ENCODE measurements at regions not wholly inside any gene's neighbourhood (a gene's known extent, or its start where the extent isn't known, plus 50 kb on each side); places are given as distances from the start of the nearest gene placed in this dataset.

DNA sequence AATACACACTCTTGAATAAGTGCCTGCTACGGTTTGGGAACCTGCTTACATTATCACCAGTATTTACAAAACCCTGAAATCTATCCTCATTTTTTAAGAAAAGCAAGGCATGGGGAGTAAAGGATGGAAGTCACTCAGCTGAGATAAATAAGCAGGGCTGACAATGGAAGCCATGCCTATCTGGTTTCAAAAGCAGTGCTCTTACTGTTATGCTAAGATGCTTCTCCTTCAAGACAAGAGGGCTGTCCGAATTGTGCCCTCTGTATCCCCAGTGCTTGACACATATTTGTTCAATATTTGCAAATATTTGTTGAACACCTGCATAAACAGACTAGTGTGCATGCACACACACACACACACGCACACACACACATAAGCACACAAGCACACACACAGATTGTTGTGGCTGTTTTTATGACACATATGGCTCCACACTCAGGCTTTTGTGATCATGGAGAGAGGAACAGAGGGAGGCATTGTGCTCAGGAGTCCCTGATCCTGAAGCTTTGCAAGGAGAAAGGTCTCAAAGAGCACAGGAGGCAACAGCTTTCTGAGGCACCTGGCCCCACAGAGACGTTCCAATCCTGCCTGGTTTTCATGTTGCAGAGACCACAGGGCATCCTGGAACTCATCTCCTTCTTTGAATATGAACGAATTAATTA, 401.6 kb upstream of the CDH11 start:
- Mint-ChIP-seq H3K4me1 (no peaks in the 10 kb centered on the region), H3K9me3 (ENCODE audit: insufficient read depth) (peaks cover 4% of the 10 kb centered on the region), H3K27ac (no peak overlapping the region), H3K27me3 (no peaks in the 10 kb centered on the region), H3K4me3 (no peak overlapping the region)
- CTCF ChIA-PET, result no interaction called here
- ATAC-seq (ENCODE audit: low read depth) (no peak), DNase-seq (no peak)
- H4K20me1 ChIP-seq (ENCODE audit: control insufficient read depth, insufficient read depth, low read length, poor library complexity, severe bottlenecking), result no peaks in the 10 kb centered on the region
- no peaks in the 10 kb centered on the region for H3K79me2 ChIP-seq (ENCODE audit: control insufficient read depth, insufficient read depth, low read length)
- WGBS (ENCODE audit: insufficient coverage), result 85% methylated on average over 2 of the region's 5 CpGs
- no peaks in the 10 kb centered on the region for H3K36me3 ChIP-seq (replicated peaks in 1 of 2; ENCODE audit: control extremely low read depth in 1 of 2, control insufficient read depth in 1 of 2, extremely low read depth in 1 of 2, insufficient read depth in 2 of 2, low read length in 1 of 2)
- no peak overlapping the region for H3K4me2 ChIP-seq (replicated peaks; ENCODE audit: low read depth, low read length, poor library complexity, severe bottlenecking)
- no peak overlapping the region for H2AFZ ChIP-seq (ENCODE audit: insufficient read depth, low read depth, low read length, poor library complexity, severe bottlenecking)
- H3K4me3 ChIP-seq (ENCODE audit: control extremely low read depth in 1 of 5, extremely low read depth in 1 of 5, insufficient read depth in 1 of 5, low read depth in 2 of 5, low read length in 4 of 5), result no peak overlapping the region
- POLR2A ChIA-PET, result no interaction called here
- no peak overlapping the region for H3K9ac ChIP-seq (ENCODE audit: low read length)
- no peak overlapping the region for H3K27ac ChIP-seq (ENCODE audit: low read length in 2 of 2)
- no peaks in the 10 kb centered on the region for H3K27me3 ChIP-seq (replicated peaks in 1 of 4; ENCODE audit: control extremely low read depth in 1 of 4, control insufficient read depth in 3 of 4, insufficient read depth in 4 of 4, low read length in 3 of 4)
- H3K4me1 ChIP-seq (ENCODE audit: control insufficient read depth in 2 of 2, insufficient read depth in 2 of 2, low read length in 2 of 2), result no peaks in the 10 kb centered on the region
- peaks cover 0 to 8% (median 0%) of the 10 kb centered on the region in 3 donors for H3K9me3 ChIP-seq (ENCODE audit: control extremely low read depth in 1 of 3, control insufficient read depth in 2 of 3, insufficient read depth in 1 of 3, low read length in 2 of 3)
- intact Hi-C loops (cut with micrococcal nuclease), result no loop called here
- TF ChIP-seq, protein P1, sequence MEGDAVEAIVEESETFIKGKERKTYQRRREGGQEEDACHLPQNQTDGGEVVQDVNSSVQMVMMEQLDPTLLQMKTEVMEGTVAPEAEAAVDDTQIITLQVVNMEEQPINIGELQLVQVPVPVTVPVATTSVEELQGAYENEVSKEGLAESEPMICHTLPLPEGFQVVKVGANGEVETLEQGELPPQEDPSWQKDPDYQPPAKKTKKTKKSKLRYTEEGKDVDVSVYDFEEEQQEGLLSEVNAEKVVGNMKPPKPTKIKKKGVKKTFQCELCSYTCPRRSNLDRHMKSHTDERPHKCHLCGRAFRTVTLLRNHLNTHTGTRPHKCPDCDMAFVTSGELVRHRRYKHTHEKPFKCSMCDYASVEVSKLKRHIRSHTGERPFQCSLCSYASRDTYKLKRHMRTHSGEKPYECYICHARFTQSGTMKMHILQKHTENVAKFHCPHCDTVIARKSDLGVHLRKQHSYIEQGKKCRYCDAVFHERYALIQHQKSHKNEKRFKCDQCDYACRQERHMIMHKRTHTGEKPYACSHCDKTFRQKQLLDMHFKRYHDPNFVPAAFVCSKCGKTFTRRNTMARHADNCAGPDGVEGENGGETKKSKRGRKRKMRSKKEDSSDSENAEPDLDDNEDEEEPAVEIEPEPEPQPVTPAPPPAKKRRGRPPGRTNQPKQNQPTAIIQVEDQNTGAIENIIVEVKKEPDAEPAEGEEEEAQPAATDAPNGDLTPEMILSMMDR (IDR thresholded peaks at IDR 0.05), result no peak
- no peak for TF ChIP-seq EZH2 (IDR thresholded peaks at IDR 0.05; ENCODE audit: borderline replicate concordance, insufficient read depth, low read depth, low read length, poor library complexity, severe bottlenecking)

DNA sequence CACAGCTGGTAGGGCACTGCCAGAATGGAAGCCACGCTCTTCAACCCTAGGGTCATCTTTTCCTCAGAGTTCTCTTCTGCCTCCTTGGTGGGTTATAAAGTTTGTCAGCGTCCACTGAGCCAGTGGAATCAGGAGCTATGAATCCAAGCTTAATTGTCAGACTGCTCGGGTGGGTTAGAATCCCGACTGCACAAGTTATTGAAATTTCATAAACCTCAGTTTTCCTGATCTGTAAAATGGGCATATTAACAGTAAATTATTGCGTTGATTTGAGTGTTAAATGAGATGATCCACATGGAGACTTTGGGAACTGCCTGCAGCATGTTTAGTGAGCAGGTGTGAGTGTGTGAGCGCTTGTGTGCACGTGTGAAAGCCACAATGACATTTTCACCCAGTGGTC, 400.5 kb upstream of the CDH11 start:
- no peaks in the 10 kb centered on the region for H3K27me3 Mint-ChIP-seq
- 64% methylated on average over 2 of the region's 7 CpGs for WGBS (ENCODE audit: insufficient coverage)
- TF ChIP-seq, protein P1 (IDR thresholded peaks at IDR 0.05), result no peak
- no peak for TF ChIP-seq EZH2 (IDR thresholded peaks at IDR 0.05; ENCODE audit: borderline replicate concordance, insufficient read depth, low read depth, low read length, poor library complexity, severe bottlenecking)
- CTCF ChIA-PET, result no interaction called here
- DNase-seq, result no peak
- Histone ChIP-seq H3K27me3 (replicated peaks in 1 of 4; ENCODE audit: control extremely low read depth in 1 of 4, control insufficient read depth in 3 of 4, insufficient read depth in 4 of 4, low read length in 3 of 4) (no peaks in the 10 kb centered on the region), H3K4me3 (ENCODE audit: control extremely low read depth in 1 of 5, extremely low read depth in 1 of 5, insufficient read depth in 1 of 5, low read depth in 2 of 5, low read length in 4 of 5) (no peak overlapping the region), H3K36me3 (replicated peaks in 1 of 2; ENCODE audit: control extremely low read depth in 1 of 2, control insufficient read depth in 1 of 2, extremely low read depth in 1 of 2, insufficient read depth in 2 of 2, low read length in 1 of 2) (no peaks in the 10 kb centered on the region), H2AFZ (ENCODE audit: insufficient read depth, low read depth, low read length, poor library complexity, severe bottlenecking) (no peak overlapping the region), H3K4me1 (ENCODE audit: control insufficient read depth in 2 of 2, insufficient read depth in 2 of 2, low read length in 2 of 2) (no peaks in the 10 kb centered on the region), H3K4me2 (replicated peaks; ENCODE audit: low read depth, low read length, poor library complexity, severe bottlenecking) (no peak overlapping the region), H3K9me3 (ENCODE audit: control extremely low read depth in 1 of 3, control insufficient read depth in 2 of 3, insufficient read depth in 1 of 3, low read length in 2 of 3) (peaks cover 0 to 7% (median 0%) of the 10 kb centered on the region in 3 donors), H3K27ac (ENCODE audit: low read length in 2 of 2) (no peak overlapping the region), H3K79me2 (ENCODE audit: control insufficient read depth, insufficient read depth, low read length) (no peaks in the 10 kb centered on the region), H3K9ac (ENCODE audit: low read length) (no peak overlapping the region), H4K20me1 (ENCODE audit: control insufficient read depth, insufficient read depth, low read length, poor library complexity, severe bottlenecking) (no peaks in the 10 kb centered on the region)
- POLR2A ChIA-PET, result no interaction called here
- no peak for ATAC-seq (ENCODE audit: low read depth)
- H3K4me3 Mint-ChIP-seq, result no peak overlapping the region
- H3K4me1 Mint-ChIP-seq, result no peaks in the 10 kb centered on the region
- H3K9me3 Mint-ChIP-seq (ENCODE audit: insufficient read depth), result peaks cover 4% of the 10 kb centered on the region
- intact Hi-C loops (cut with micrococcal nuclease), result no loop called here
- H3K27ac Mint-ChIP-seq, result no peak overlapping the region
